OCI-LY1 (cell line): ENCODE measurements at regions not wholly inside any gene's neighbourhood (a gene's known extent, or its start where the extent isn't known, plus 50 kb on each side); places are given as distances from the start of the nearest gene placed in this dataset.

ENCODE experiments used
- CTCF ChIP-seq: fragments of 200-600 bp; sonication (generic), shearing (Covaris generic); IDR thresholded peaks from 2 replicates; pipeline ENCODE4 v1.5.1; 2017; ENCODE audit warnings: mild to moderate bottlenecking, antibody characterized with exemption, low read length, moderate library complexity, mixed read lengths
- EZH2 ChIP-seq: fragments of 200-600 bp; sonication (generic), shearing (Covaris generic); IDR thresholded peaks from 2 replicates; pipeline ENCODE4 v1.8.0; 2017; ENCODE audit warnings: borderline replicate concordance, mixed run types, mild to moderate bottlenecking, antibody characterized with exemption, low read length, moderate library complexity, mixed read lengths

DNA sequence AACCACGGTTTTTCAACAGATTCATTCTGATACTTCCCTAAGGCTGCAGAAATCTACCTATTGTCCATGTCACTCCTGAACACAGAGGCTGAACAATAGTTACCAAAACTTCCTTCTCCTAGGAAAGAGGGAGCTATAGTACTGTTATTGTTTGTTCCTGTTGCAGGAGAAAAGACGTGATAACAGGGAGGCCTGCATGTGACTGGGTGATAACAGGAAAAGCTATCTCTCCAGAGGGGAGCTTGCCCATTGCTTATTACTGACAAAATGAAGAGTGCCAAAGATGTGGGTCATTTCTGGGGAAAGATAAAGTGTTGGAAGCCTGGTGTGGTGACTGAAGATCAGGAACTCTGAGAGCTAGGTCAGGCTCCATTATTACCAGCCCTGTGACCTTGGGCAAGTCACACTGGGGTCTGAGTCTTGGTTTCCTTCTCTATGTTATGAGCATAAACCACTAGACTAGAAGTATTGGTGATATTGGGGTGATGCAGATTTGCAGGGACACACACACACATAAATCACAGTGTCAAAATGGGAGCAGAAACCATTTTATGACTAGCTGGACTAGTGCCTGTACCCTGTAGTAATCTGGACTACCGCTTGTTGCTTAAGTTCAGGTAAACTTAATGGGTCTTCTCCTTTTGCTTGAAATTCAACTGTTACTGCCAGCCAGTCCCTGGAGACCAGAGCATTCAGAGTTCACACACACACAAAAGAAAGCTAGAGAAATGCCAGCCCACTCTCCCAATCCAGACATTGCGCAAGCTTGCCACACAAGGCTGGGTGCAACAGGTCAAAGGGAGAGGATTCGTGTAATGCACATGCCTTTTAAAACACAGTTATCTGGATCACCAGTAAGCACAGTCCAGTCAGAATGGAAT is 136.0 kb upstream of the CNR1 start:
- TF ChIP-seq CTCF (no peak), EZH2 (no peak)
